OCI-LY3 (cell line): ENCODE measurements at regions not wholly inside any gene's neighbourhood (a gene's known extent, or its start where the extent isn't known, plus 50 kb on each side); places are given as distances from the start of the nearest gene placed in this dataset.

Source experiments
- EZH2phosphoT487 ChIP-seq: fragments of 200-600 bp; shearing (Covaris generic); IDR thresholded peaks from 2 replicates; pipeline ENCODE4 v1.6.1; 2018; ENCODE audit warnings: antibody characterized with exemption, mixed run types, low read depth
- TF ChIP-seq, protein P1 (sequence below): fragments of 200-600, 300-600 bp; sonication (generic); IDR thresholded peaks from 2 replicates; pipeline ENCODE4 v1.5.1; 2014; ENCODE audit warnings: antibody characterized with exemption, low read length, low read depth

- TF ChIP-seq, protein P1, sequence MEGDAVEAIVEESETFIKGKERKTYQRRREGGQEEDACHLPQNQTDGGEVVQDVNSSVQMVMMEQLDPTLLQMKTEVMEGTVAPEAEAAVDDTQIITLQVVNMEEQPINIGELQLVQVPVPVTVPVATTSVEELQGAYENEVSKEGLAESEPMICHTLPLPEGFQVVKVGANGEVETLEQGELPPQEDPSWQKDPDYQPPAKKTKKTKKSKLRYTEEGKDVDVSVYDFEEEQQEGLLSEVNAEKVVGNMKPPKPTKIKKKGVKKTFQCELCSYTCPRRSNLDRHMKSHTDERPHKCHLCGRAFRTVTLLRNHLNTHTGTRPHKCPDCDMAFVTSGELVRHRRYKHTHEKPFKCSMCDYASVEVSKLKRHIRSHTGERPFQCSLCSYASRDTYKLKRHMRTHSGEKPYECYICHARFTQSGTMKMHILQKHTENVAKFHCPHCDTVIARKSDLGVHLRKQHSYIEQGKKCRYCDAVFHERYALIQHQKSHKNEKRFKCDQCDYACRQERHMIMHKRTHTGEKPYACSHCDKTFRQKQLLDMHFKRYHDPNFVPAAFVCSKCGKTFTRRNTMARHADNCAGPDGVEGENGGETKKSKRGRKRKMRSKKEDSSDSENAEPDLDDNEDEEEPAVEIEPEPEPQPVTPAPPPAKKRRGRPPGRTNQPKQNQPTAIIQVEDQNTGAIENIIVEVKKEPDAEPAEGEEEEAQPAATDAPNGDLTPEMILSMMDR = no peak
- TF ChIP-seq EZH2phosphoT487 = no peak
These were observed 50.0 kb upstream of the GPR39 start for GRCh38 chr2:132366421-132367180.
